ENCODE measurements at regions not wholly inside any gene's neighbourhood (a gene's known extent, or its start where the extent isn't known, plus 50 kb on each side); places are given as distances from the start of the nearest gene placed in this dataset.

GRCh38 chr6:21773576-21773968 lies 180.0 kb downstream of the SOX4 start:
- no peak for DNase-seq (ENCODE audit: low spot score)
- H3K27me3 ChIP-seq (ENCODE audit: control insufficient read depth in 4 of 4, insufficient read depth in 4 of 4, low read length in 3 of 4), result no peaks in the 10 kb centered on the region
- no peak overlapping the region for H3K4me3 ChIP-seq (ENCODE audit: low read depth in 1 of 3, low read length in 3 of 3)
- H3K4me1 ChIP-seq (ENCODE audit: control insufficient read depth in 4 of 4, insufficient read depth in 4 of 4, low read length in 3 of 4), result no peaks in the 10 kb centered on the region
- no peak overlapping the region for H3K9ac ChIP-seq (ENCODE audit: low read depth in 1 of 2, low read length in 2 of 2)
- TF ChIP-seq NR2F2 (IDR thresholded peaks at IDR 0.05) (no peak), GABPA (IDR thresholded peaks at IDR 0.05 in 1 of 2, conservative IDR thresholded peaks at IDR 0.05 in 1 of 2) (no peak), CTCF (IDR thresholded peaks at IDR 0.05; ENCODE audit: low read depth, low read length, missing input control) (no peak), MAX (IDR thresholded peaks at IDR 0.05) (no peak), EGR1 (IDR thresholded peaks at IDR 0.05; ENCODE audit: low read depth in 2 of 2) (no peak), HNF4G (IDR thresholded peaks at IDR 0.05) (no peak), HNF4A (conservative IDR thresholded peaks at IDR 0.05) (no peak), RAD21 (IDR thresholded peaks at IDR 0.05) (no peak), FOXA2 (IDR thresholded peaks at IDR 0.05) (no peak), RXRA (IDR thresholded peaks at IDR 0.05) (no peak), SP1 (IDR thresholded peaks at IDR 0.05) (no peak), ATF3 (IDR thresholded peaks at IDR 0.05) (no peak), FOXA1 (IDR thresholded peaks at IDR 0.05) (no peak), YY1 (IDR thresholded peaks at IDR 0.05) (no peak), REST (IDR thresholded peaks at IDR 0.05) (no peak), JUND (IDR thresholded peaks at IDR 0.05) (no peak), ZBTB33 (IDR thresholded peaks at IDR 0.05) (no peak), TAF1 (conservative IDR thresholded peaks at IDR 0.05) (no peak)
- H3K9me3 ChIP-seq (ENCODE audit: control insufficient read depth in 4 of 4, low read length in 3 of 4), result no peaks in the 10 kb centered on the region
- 71% methylated on average over 6 of the region's 6 CpGs for WGBS
- no peaks in the 10 kb centered on the region for H3K36me3 ChIP-seq (ENCODE audit: control insufficient read depth in 4 of 4, insufficient read depth in 3 of 4, low read depth in 1 of 4, low read length in 3 of 4)
- no peak overlapping the region for H3K27ac ChIP-seq (ENCODE audit: low read depth in 1 of 2, low read length in 2 of 2)
